ENCODE measurements at regions not wholly inside any gene's neighbourhood (a gene's known extent, or its start where the extent isn't known, plus 50 kb on each side); places are given as distances from the start of the nearest gene placed in this dataset.

GRCh38 chr3:96361241-96361640 lies 453.2 kb upstream of the EPHA6 start:
- no peak overlapping the region for H3K4me2 ChIP-seq
- H4K20me1 ChIP-seq, result no peaks in the 10 kb centered on the region
- TF ChIP-seq Cebpa-rat (IDR thresholded peaks at IDR 0.05), result no peak
- no peak overlapping the region for H3K27ac ChIP-seq
- no peak overlapping the region for H3K4me3 ChIP-seq
- no peaks in the 10 kb centered on the region for H3K4me1 ChIP-seq
- no peaks in the 10 kb centered on the region for H3K9me3 ChIP-seq
- H3K9ac ChIP-seq, result no peak overlapping the region
- H3K36me3 ChIP-seq, result no peaks in the 10 kb centered on the region
- H3K27me3 ChIP-seq, result no peaks in the 10 kb centered on the region

DNA sequence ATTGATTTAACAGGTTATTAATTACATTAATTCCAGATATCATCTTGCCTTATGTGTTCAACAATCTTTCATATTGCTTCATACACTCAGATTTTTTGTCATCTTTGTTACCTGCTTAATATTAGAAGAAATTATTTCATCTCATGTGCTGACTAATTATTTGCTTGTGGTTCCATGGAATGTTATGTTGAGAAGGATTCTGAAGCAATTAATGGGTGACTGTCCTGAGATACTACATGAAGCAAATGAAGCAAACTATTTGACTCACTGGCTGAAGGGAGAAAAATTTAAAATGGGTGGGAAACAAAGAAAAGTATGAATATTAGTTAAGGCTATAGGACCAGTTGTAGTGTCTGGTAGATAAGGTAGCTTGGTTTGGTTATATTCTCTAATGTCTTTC lies 443.8 kb upstream of the EPHA6 start:
- Histone ChIP-seq H3K36me3 (no peaks in the 10 kb centered on the region), H3K27ac (no peak overlapping the region), H3K9ac (no peak overlapping the region), H3K27me3 (no peaks in the 10 kb centered on the region), H3K4me2 (no peak overlapping the region), H3K4me3 (no peak overlapping the region), H3K9me3 (no peaks in the 10 kb centered on the region), H3K4me1 (no peaks in the 10 kb centered on the region), H4K20me1 (no peaks in the 10 kb centered on the region)
- no peak for TF ChIP-seq Cebpa-rat (IDR thresholded peaks at IDR 0.05)

- Histone ChIP-seq H3K4me1 (no peaks in the 10 kb centered on the region), H3K4me3 (no peak overlapping the region), H3K36me3 (no peaks in the 10 kb centered on the region), H3K27me3 (no peaks in the 10 kb centered on the region), H3K9ac (no peak overlapping the region), H3K4me2 (no peak overlapping the region), H3K9me3 (peaks cover 14% of the 10 kb centered on the region), H3K27ac (no peak overlapping the region), H4K20me1 (no peaks in the 10 kb centered on the region)
- no peak for TF ChIP-seq Cebpa-rat (IDR thresholded peaks at IDR 0.05)
These were observed 404.2 kb upstream of the EPHA6 start for GRCh38 chr3:96410006-96410730.

GRCh38 chr3:96416549-96417255 lies 397.7 kb upstream of the EPHA6 start:
- TF ChIP-seq Cebpa-rat (IDR thresholded peaks at IDR 0.05), result no peak
- no peaks in the 10 kb centered on the region for H3K36me3 ChIP-seq
- H3K9me3 ChIP-seq, result no peaks in the 10 kb centered on the region
- H3K4me2 ChIP-seq, result no peak overlapping the region
- H4K20me1 ChIP-seq, result no peaks in the 10 kb centered on the region
- H3K27ac ChIP-seq, result no peak overlapping the region
- no peaks in the 10 kb centered on the region for H3K27me3 ChIP-seq
- H3K4me1 ChIP-seq, result no peaks in the 10 kb centered on the region
- no peak overlapping the region for H3K9ac ChIP-seq
- no peak overlapping the region for H3K4me3 ChIP-seq

DNA sequence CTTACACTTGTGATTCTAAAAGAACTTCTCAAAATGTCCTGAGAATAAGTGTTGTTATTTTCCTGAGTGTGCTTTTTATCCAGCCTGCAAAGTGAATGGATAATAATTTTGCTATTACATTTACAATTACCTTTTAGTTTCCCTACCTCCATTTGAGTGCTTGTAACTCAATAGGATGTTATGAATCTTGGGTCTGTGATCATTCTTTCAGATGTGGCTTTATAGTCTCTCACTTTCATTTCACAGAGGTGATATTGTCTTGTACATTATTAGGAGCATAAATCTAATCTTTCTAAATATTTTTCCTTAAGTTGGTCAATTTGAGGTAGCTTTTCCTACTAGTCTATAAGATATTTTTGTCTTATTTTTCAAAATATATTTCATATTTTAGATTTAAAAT lies 386.3 kb upstream of the EPHA6 start:
- Histone ChIP-seq H3K27me3 (no peaks in the 10 kb centered on the region), H3K4me1 (no peaks in the 10 kb centered on the region), H3K9me3 (no peaks in the 10 kb centered on the region), H3K4me2 (no peak overlapping the region), H3K4me3 (no peak overlapping the region), H4K20me1 (no peaks in the 10 kb centered on the region), H3K27ac (no peak overlapping the region), H3K9ac (no peak overlapping the region), H3K36me3 (no peaks in the 10 kb centered on the region)
- no peak for TF ChIP-seq Cebpa-rat (IDR thresholded peaks at IDR 0.05)

GRCh38 chr3:96430079-96430478 lies 384.3 kb upstream of the EPHA6 start:
- no peak overlapping the region for H3K4me2 ChIP-seq
- no peak overlapping the region for H3K4me3 ChIP-seq
- H3K9ac ChIP-seq, result no peak overlapping the region
- H3K27ac ChIP-seq, result no peak overlapping the region
- no peak for TF ChIP-seq Cebpa-rat (IDR thresholded peaks at IDR 0.05)
- H4K20me1 ChIP-seq, result no peaks in the 10 kb centered on the region
- no peaks in the 10 kb centered on the region for H3K4me1 ChIP-seq
- H3K36me3 ChIP-seq, result no peaks in the 10 kb centered on the region
- no peaks in the 10 kb centered on the region for H3K27me3 ChIP-seq
- no peaks in the 10 kb centered on the region for H3K9me3 ChIP-seq

DNA sequence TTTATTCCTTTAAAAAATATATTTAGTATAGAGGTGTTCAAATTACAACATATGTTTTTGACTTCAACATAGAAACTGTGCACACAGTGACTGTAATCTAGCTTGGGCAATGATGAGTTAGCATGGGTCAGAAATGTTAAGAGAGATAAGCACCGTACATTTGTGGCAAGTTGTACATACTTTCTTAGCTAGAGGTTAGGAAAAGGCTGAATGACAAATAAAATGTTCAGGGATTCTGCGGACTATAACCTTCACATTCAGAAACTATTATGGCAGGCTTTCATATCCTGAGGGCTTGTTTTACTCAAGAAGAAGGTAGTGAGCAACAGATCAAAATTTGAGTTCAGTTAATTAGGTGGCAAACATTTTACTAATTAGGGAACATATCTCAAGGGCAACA lies 379.7 kb upstream of the EPHA6 start:
- no peak overlapping the region for H3K4me2 ChIP-seq
- H3K9me3 ChIP-seq, result no peaks in the 10 kb centered on the region
- H3K36me3 ChIP-seq, result no peaks in the 10 kb centered on the region
- H4K20me1 ChIP-seq, result no peaks in the 10 kb centered on the region
- no peak overlapping the region for H3K4me3 ChIP-seq
- H3K9ac ChIP-seq, result no peak overlapping the region
- no peak for TF ChIP-seq Cebpa-rat (IDR thresholded peaks at IDR 0.05)
- H3K27ac ChIP-seq, result no peak overlapping the region
- no peaks in the 10 kb centered on the region for H3K27me3 ChIP-seq
- no peaks in the 10 kb centered on the region for H3K4me1 ChIP-seq

DNA sequence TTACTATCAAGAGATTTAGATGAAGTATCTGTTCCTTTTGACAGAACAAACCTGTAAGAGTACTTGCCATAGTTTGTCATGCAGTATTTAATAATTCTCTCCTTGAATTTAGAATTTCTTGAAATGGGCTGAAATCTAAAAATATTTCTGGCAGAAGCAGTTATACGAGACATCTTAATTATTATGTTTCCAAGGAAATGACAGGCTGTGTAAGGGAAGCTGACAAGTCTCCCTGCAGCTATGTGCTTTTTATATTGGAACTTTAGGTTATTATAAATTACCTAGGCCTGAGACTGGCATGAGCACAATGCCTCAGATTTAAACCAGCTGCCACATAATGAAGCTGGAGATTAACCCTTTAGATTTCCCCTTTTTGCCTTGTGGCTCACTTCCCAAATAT lies 365.0 kb upstream of the EPHA6 start:
- H3K9ac ChIP-seq, result no peak overlapping the region
- H3K4me3 ChIP-seq, result no peak overlapping the region
- H3K27ac ChIP-seq, result no peak overlapping the region
- no peaks in the 10 kb centered on the region for H3K27me3 ChIP-seq
- H3K36me3 ChIP-seq, result no peaks in the 10 kb centered on the region
- H3K9me3 ChIP-seq, result no peaks in the 10 kb centered on the region
- H4K20me1 ChIP-seq, result no peaks in the 10 kb centered on the region
- no peak overlapping the region for H3K4me2 ChIP-seq
- no peaks in the 10 kb centered on the region for H3K4me1 ChIP-seq
- TF ChIP-seq Cebpa-rat (IDR thresholded peaks at IDR 0.05), result no peak

DNA sequence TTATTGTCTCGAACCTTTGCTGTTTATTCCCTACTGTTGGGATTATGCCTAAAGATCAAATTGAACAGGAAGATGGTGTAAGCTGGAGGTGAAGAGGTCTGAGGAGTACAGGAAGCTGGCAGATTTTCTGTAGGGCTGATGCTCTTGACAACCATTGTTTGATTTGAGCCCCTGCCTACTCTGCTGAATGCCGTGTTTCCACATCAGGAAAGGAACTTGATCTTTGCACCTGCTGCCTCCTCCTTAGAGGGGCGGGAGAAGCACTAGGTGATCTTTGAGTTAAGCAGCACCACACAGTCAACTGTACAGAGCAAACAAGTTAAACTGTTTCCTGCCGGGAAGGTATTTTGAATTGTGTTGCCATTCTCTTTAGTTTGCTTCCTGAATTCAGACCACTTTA lies 364.6 kb upstream of the EPHA6 start:
- H3K27me3 ChIP-seq, result no peaks in the 10 kb centered on the region
- H3K36me3 ChIP-seq, result no peaks in the 10 kb centered on the region
- no peak overlapping the region for H3K4me3 ChIP-seq
- H3K27ac ChIP-seq, result no peak overlapping the region
- H4K20me1 ChIP-seq, result no peaks in the 10 kb centered on the region
- TF ChIP-seq Cebpa-rat (IDR thresholded peaks at IDR 0.05), result no peak
- no peaks in the 10 kb centered on the region for H3K9me3 ChIP-seq
- H3K4me1 ChIP-seq, result no peaks in the 10 kb centered on the region
- H3K4me2 ChIP-seq, result no peak overlapping the region
- no peak overlapping the region for H3K9ac ChIP-seq

GRCh38 chr3:96450699-96451098 lies 363.7 kb upstream of the EPHA6 start:
- no peak overlapping the region for H3K4me3 ChIP-seq
- no peak overlapping the region for H3K9ac ChIP-seq
- H3K4me1 ChIP-seq, result no peaks in the 10 kb centered on the region
- H4K20me1 ChIP-seq, result no peaks in the 10 kb centered on the region
- H3K36me3 ChIP-seq, result no peaks in the 10 kb centered on the region
- no peaks in the 10 kb centered on the region for H3K27me3 ChIP-seq
- H3K27ac ChIP-seq, result no peak overlapping the region
- H3K9me3 ChIP-seq, result no peaks in the 10 kb centered on the region
- TF ChIP-seq Cebpa-rat (IDR thresholded peaks at IDR 0.05), result no peak
- H3K4me2 ChIP-seq, result no peak overlapping the region
